ELR (cell line): ENCODE measurements at regions not wholly inside any gene's neighbourhood (a gene's known extent, or its start where the extent isn't known, plus 50 kb on each side); places are given as distances from the start of the nearest gene placed in this dataset.
"Not testable (repeated sequence)": the region's sequence is repeated elsewhere in the genome, so short reads cannot be mapped to it uniquely, and the experiment has no call there.

Experiments used
- DNase-seq: peaks from one replicate; pipeline ENCODE4 v3.0.0-alpha.2; 2015; ENCODE audit warnings: low read depth

- DNase-seq: no peak
These were observed 281.4 kb upstream of the RGS17 start for GRCh38 chr6:153412519-153412918.

- DNase-seq: no peak
These were observed 280.1 kb upstream of the RGS17 start for GRCh38 chr6:153411070-153411648.

DNA sequence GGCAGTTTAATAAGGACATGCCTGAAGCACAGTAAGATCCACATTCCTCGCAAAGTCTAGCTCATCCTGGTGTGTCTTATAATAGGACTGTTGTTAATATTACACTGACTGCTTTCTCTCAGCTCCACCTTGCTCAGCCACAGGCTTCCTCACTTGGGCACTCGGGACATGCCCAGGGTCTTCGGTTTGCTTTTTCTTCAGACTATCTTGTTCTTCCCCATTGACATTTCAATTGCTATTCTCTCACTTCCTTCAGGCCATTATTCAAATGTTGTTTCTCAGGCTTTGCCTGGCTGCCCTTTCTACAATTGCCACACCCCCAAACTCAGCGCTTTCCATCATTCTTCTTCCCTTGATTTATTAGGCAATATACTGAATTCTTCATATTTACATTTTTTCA lies 274.8 kb upstream of the RGS17 start:
- DNase-seq: no peak

DNA sequence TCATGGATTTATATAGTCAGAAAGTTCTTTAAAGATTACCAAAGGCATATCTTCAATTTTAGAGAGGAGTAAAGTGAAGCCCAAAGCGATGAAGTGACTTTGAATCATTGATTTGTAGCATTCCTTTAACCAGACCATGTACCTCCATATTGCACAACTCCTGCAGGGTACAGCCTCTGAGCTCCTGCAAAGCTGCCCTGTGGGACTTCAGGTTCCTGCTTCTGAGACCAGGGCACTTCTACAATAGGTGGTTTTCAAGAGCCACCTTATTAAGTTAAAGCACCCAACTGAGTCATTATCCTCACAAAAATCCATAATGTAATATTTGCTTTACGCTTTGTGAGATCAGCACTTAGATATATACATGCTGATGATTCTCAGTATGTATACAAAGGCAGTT lies 270.7 kb upstream of the RGS17 start:
- peak; percentile 44 for DNase-seq

- DNase-seq: peak; percentile 49
These were observed 261.1 kb upstream of the RGS17 start for GRCh38 chr6:153392156-153392555.

DNA sequence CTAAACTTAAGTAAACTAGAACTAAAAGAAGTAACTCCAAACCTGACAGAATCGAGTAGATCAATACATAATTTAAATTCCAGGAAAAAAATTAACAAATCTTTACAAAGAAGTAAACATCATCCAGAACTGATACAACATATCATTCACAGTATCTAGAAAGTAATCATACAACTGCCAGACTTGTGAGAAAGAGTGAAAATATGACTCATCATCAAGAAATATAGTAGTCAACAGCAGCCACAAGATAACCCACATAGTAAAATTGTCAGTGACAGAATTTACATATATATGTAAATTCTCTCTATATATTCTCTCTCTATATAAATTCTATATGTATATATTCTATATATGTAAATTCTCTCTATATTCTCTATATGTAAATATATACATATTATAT lies 242.8 kb upstream of the RGS17 start:
- DNase-seq: no peak

GRCh38 chr6:153368131-153368530 lies 237.0 kb upstream of the RGS17 start:
- DNase-seq: no peak

GRCh38 chr6:153367021-153367420 lies 235.9 kb upstream of the RGS17 start:
- no peak for DNase-seq

DNA sequence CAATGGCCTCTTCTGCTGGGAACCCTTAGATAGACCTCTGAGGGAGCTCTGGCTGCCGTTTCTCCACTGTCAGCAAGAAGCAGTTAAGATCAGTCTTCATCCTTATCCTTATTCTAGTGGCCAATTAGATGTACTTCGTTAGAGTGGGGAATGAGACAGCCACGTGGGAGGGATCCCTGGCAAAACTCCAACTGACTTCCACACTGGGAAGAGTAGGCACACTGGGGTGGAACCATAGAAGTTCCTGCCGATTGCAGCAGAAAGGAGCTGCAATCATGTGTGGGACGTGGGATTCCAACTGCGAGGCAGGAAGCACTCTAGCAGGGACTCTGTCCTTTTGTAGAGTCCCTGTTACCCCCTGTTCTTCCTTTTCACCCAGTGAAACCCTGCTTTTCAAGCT lies 226.3 kb upstream of the RGS17 start:
- DNase-seq: no peak

GRCh38 chr6:153340568-153340967 lies 209.5 kb upstream of the RGS17 start:
- DNase-seq: no peak

DNA sequence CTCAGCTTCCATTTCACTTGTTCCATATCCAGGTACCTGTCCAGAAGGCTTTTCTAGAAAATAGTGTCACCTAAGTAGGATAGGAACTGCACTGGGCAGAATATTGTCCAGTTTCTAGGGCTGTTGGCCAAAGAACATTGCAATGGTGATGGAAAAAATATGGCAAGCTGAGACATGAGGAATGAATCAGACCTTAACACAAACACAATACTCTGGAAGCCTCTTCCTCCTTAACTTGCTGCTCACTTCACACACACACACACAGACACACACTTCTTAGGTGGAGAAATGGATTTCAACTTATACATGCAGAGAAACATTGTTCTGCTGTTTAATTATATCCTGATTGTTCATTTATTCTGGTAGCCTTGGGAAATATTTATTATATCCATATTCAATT lies 203.0 kb upstream of the RGS17 start:
- DNase-seq: no peak

DNA sequence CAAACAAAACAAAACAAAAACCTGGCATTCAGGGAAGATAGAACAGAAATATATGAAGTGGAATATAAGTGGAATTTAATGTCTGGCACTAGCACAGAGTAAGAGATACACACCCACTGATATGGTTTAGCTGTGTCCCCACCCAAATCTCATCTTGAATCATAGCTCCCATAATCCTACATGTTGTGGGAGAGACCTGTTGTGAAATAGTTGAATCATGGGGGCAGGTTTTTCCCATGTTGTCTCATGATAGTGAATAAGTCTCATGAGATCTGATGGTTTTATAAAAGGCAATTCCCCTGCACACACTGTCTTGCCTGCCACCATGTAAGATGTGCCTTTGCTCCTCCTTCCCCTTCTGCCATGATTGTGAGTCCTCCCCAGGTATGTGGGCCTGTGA lies 200.1 kb upstream of the RGS17 start:
- not testable (repeated sequence) for DNase-seq

DNA sequence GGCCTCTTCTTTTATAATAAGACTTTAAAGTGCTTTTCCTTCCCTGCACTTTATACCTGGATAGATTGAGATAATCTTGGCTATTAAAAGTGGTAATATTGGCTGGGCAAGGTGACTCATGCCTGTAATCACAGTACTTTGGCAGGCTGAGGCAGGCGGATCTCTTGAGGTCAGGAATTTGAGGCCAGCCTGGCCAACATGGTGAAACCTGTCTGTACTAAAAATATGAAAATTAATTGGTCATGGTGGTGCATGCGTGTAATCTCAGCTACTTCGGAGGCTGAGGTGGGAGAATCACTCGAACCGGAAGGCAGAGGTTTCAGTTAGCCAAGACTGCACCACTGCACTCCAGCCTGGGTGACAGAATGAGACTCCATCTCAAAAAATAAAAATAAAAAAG lies 197.1 kb upstream of the RGS17 start:
- no peak for DNase-seq

DNA sequence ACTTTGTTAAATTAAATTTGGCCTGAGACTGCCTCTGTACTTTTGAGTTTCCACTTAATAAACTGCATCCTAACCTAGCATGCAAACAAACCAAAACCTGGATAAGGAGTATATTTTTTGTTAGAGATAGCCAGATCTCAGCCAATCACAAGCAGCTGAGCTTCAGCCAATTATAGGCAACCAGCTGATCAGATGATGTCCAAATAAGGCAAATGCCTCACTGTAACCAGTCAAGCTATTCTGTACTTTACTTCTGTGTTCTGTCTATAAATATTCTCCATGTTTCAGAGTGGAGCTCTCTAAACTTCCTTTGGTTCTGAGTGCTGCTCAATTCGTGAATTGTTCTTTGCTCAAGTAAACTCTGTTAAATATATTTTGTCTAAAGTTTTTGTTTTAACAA lies 194.6 kb upstream of the RGS17 start:
- no peak for DNase-seq

GRCh38 chr6:153312634-153313033 lies 181.6 kb upstream of the RGS17 start:
- peak; percentile 65 for DNase-seq

DNA sequence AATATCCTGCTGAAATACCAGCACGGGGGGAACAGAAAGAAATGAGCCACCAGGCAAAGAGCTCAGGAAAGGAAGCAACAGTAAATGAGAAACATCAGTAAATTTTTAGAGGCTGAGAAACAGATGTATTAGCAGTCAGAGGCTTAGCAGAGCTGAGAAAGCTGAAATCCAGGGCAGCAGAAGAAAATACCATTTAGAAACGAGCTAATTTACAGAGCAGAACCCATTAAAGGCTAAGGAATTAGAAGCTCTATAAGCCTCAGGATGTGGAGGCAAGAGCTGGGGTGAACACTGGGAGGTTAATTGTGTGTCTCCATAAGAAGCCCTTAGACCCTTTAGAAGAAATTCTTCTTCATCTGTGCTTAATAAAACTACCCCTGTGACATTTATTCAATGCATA lies 178.6 kb upstream of the RGS17 start:
- no peak for DNase-seq

DNA sequence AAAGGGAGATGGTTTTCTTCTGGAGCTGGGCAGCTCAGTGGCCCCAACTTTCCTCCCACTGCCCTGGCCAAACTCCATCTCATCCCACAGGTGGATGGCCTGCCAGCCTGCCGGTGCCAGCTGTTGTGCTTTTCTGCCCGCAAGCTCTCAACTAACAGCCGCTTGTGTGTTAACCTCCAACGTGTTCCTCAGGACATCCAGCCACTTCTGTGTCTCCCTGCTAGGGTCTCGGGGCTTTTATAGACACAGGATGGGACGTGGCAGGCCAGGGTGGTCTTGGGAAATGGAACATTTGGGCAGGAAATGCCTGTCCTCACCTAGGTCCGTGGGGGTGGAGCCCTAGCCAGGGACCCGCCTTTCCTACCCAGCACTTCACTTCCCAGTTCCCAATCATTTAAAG lies 171.1 kb upstream of the RGS17 start:
- no peak for DNase-seq

GRCh38 chr6:153301602-153302001 lies 170.5 kb upstream of the RGS17 start:
- peak; percentile 45 for DNase-seq

DNA sequence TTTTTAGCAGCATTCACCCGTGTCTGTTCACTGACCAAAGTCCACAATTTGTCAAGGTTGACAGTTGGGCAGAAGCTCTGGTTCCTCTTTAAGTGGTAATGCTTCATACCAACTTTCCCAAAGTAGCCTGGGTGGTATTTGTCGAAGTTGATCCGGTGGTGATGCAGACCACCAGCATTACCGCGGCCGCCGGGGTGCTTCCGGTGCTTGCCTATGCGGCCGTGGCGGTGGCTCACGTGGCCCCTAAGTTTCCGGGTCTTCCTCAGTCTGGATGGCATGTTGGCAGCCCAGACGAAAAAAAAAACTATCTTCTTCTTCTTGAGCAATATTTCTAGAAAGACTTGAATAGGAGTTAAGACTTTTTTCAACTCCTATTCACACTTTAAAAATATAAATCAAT lies 151.4 kb upstream of the RGS17 start:
- DNase-seq: not testable (repeated sequence)

DNA sequence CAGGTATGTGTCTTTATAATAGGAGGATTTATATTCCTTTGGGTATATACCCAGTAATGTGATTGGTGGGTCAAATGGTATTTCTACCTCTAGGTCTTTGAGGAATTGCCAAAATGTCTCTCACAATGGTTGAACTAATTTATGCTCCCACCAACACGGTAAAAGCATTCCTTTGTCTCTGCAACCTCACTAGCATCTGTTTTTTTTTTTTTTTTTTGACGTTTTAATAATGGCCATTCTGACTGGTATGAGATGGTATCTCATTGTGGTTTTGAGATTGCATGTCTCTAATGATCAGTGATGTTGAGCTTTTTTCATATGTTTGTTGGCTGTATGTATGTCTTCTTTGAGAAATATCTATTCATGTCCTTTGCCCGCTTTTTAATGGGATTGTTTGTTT lies 144.9 kb upstream of the RGS17 start:
- DNase-seq: no peak

GRCh38 chr6:153272201-153272980 lies 141.3 kb upstream of the RGS17 start:
- no peak for DNase-seq

- DNase-seq: no peak
These were observed 132.4 kb upstream of the RGS17 start for GRCh38 chr6:153263489-153263888.

- DNase-seq: no peak
These were observed 120.2 kb upstream of the RGS17 start for GRCh38 chr6:153251326-153251725.

DNA sequence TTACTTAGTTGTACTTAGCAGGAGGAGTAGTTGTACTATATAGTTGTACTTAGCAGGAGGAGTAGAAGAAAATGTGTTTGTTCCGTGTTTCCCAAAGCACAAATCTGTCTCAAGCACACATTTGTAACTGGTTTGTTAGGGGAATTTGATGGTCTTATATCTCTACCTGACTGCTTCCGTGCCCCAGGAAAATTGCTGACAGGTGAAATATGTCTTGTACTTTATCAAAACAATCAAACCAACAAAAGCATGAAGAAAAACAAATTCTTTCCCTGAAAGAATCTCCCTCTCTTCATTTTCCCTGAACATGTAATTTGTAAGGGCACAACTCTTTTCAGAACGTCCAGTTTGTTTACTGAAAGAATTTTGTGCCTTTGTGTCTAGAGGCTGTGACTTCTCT lies 106.6 kb upstream of the RGS17 start:
- no peak for DNase-seq
